Ectodermal cell (in vitro differentiated cells): ENCODE measurements at regions not wholly inside any gene's neighbourhood (a gene's known extent, or its start where the extent isn't known, plus 50 kb on each side); places are given as distances from the start of the nearest gene placed in this dataset.
"Not testable (repeated sequence)": the region's sequence is repeated elsewhere in the genome, so short reads cannot be mapped to it uniquely, and the experiment has no call there.

ENCODE experiments used
- H3K27ac ChIP-seq: 2 replicates; pipeline ENCODE4 v1.7.0; 2013; ENCODE audit warnings: mild to moderate bottlenecking, low read depth, low read length; ENCODE audit not compliant: insufficient read depth, poor library complexity, severe bottlenecking
- H3K27me3 ChIP-seq: 2 replicates; pipeline ENCODE4 v1.7.0; 2013; ENCODE audit warnings: mild to moderate bottlenecking, low read length; ENCODE audit not compliant: insufficient read depth, control insufficient read depth, poor library complexity, severe bottlenecking
- H3K36me3 ChIP-seq: one replicate; pipeline ENCODE4 v1.7.0; 2013; ENCODE audit warnings: low read length; ENCODE audit not compliant: control insufficient read depth, insufficient read depth
- H3K4me1 ChIP-seq: one replicate; pipeline ENCODE4 v1.7.0; 2013; ENCODE audit warnings: low read length; ENCODE audit not compliant: control insufficient read depth, insufficient read depth
- H3K4me3 ChIP-seq: 2 replicates; pipeline ENCODE4 v1.7.0; 2013; ENCODE audit warnings: low read depth, low read length, control low read depth; ENCODE audit not compliant: insufficient read depth
- H3K9me3 ChIP-seq: 2 replicates; pipeline ENCODE4 v1.7.0; 2013; ENCODE audit warnings: mild to moderate bottlenecking, low read length, moderate library complexity; ENCODE audit not compliant: control insufficient read depth
- WGBS, 2 experiments: methylation state at CpG; one replicate each; pipeline ENCODE4 v1.1.7; 2013; ENCODE audit warnings: missing lambda C conversion rate in 2 of 2; 5-methylcytosine and 5-hydroxymethylcytosine counted together

DNA sequence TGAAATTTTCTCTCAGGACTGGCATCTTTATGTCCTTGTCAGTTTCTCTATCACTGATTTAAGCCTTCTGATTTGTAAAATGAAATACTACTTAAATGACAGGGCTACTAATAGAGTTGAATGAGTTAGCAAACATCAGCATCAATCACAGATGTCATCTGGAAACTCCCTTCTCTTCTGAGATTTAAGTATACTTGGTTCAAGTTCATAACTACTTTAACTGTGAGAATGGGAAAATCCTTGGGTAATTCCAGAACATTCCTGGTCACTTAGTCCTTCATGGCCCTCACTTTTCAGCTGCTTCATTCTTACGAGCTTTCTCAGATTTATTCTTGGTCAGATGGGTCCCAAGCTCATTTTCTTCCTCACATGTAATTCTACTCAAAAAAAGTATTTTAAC, 1655.3 kb upstream of the FLRT2 start:
- Histone ChIP-seq H3K9me3 (no peaks in the 10 kb centered on the region), H3K36me3 (no peaks in the 10 kb centered on the region), H3K27ac (no peak overlapping the region), H3K4me1 (no peaks in the 10 kb centered on the region), H3K27me3 (no peaks in the 10 kb centered on the region), H3K4me3 (no peak overlapping the region)
- WGBS, 2 experiments: 94 to 100% methylated on average over 1 of the region's 1 CpG

DNA sequence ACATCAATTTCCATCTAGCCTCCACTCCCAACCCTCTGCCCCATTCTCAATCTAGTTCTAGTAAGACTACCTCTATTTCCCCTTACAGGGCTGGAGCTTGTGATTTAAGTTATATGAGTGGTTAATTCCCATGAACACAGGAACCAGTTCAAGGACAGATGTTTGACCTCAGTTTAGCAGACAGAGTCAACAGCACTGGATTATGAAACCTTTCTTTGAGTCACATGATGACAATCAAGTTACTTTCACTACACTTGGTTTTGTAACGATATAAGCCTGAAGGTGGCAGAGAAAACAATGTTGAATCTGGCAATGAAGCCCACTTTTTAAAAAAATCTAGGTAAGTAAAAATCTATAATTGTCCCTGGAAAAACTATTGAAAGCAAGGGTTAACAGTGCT, 1646.2 kb upstream of the FLRT2 start:
- H3K27me3 ChIP-seq: no peaks in the 10 kb centered on the region
- no peak overlapping the region for H3K27ac ChIP-seq
- no peaks in the 10 kb centered on the region for H3K36me3 ChIP-seq
- no peak overlapping the region for H3K4me3 ChIP-seq
- 100% methylated on average over 1 of the region's 1 CpG for WGBS, 2 experiments
- no peaks in the 10 kb centered on the region for H3K4me1 ChIP-seq
- no peaks in the 10 kb centered on the region for H3K9me3 ChIP-seq

DNA sequence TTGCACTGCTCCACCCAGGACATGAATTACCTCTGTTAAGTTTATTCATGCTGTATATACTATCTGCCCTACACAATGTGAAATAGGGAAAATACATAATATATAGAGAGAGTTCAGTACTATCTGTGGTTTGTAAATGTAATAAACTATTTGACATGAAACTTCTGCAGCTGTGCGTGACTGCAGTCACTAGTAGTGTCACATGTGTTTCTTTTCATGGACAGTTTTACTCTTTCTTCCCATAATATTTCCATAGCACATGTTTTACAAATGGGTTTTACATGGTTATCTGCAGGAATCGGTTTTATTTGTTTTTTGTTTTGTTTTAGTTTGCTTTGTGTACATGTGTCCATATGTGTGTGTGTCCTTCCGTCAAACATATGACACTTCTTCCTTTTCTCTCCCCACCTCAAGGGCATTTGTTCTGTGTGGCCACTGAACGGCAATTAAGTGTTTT, 1644.1 kb upstream of the FLRT2 start:
- H3K27me3 ChIP-seq: no peaks in the 10 kb centered on the region
- H3K4me3 ChIP-seq: no peak overlapping the region
- H3K9me3 ChIP-seq: no peaks in the 10 kb centered on the region
- no peak overlapping the region for H3K27ac ChIP-seq
- 79 to 94% methylated on average over 2 to 3 of the region's 4 CpGs for WGBS, 2 experiments
- H3K4me1 ChIP-seq: no peaks in the 10 kb centered on the region
- H3K36me3 ChIP-seq: no peaks in the 10 kb centered on the region

DNA sequence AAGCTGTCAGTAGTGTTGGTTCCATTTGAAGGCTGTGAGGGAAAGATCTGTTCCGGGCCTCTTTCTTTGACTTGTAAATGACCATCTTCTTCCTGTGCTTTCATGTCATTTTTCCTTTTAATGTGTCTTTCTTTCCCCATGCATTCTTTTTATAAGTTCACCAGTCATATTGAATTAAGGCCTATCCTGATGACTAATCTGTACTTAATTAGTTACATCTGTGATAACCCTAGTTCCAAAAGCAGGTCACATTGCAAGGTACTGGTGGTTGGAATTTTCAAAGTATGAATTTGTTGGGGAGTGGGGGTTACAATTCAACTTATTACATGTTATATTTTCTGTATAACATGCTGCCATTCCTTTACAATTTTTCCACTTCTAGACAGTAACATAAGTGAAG, 1642.1 kb upstream of the FLRT2 start:
- Histone ChIP-seq H3K36me3 (no peaks in the 10 kb centered on the region), H3K9me3 (no peaks in the 10 kb centered on the region), H3K27me3 (no peaks in the 10 kb centered on the region), H3K4me3 (no peak overlapping the region), H3K4me1 (no peaks in the 10 kb centered on the region), H3K27ac (no peak overlapping the region)
- 72 to 100% methylated on average over 1 of the region's 1 CpG for WGBS, 2 experiments

DNA sequence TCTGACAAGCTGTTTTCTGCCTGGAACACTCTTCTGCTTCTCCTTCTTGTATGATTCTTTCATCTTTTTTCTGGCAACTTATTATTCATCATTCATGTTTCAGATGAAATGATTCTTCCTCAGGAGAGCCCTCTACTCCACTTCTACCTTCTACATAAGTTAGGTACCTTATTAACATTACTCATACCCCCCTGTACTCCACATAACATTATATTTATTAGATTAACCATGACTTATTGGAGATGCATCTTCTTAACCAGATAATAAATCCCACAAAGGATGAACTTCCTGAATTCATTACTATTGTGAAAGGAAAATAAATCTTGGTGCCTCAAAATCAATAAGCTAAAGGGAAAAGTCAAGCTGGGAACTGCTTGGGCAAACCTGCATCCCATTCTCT, 1636.5 kb upstream of the FLRT2 start:
- no peak overlapping the region for H3K27ac ChIP-seq
- no peaks in the 10 kb centered on the region for H3K4me1 ChIP-seq
- H3K27me3 ChIP-seq: no peaks in the 10 kb centered on the region
- no peaks in the 10 kb centered on the region for H3K9me3 ChIP-seq
- H3K36me3 ChIP-seq: no peaks in the 10 kb centered on the region
- no peak overlapping the region for H3K4me3 ChIP-seq

DNA sequence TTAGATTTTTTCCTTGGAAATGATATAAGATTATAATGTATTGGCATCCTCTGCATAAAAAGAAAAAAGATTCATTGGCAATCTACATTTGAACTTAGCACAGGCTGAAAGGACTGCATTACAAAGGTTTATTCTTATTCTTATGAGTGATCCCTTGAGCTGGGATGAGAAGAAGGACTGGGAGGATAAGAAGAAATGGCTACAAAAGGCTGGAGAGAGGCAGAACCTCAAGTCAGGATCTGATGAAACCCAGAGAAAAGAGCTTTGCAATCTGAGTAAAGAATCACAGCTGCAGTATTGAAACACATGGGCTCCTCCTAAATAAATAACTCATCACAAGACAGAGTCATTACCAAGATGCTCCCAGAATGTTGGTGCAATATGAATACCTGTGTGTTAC, 1635.4 kb upstream of the FLRT2 start:
- no peak overlapping the region for H3K27ac ChIP-seq

DNA sequence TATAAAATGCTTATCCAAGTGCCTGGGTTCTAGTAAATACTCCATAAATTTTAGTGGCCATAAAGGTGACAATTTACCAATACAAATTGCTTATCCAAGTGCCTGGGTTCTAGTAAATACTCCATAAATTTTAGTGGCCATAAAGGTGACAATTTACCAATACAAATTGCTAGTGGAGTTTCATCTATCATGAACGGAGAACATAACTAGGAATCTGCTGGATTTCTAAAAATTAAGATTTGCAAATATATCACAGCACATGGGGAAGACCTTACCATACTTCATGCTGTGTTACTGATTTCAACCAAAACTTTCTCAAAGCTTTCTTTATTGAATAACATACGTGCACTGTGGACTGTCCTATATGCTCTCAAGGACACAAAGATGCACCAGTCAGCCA, 1631.4 kb upstream of the FLRT2 start:
- H3K36me3 ChIP-seq, H3K27me3 ChIP-seq, H3K9me3 ChIP-seq, H3K4me3 ChIP-seq, H3K4me1 ChIP-seq, H3K27ac ChIP-seq: not testable (repeated sequence)
- WGBS, 2 experiments: 45 to 50% methylated on average over 2 of the region's 2 CpGs

More for the DNA sequence above, 1635.4 kb upstream of the FLRT2 start:
- Histone ChIP-seq H3K27me3 (no peaks in the 10 kb centered on the region), H3K9me3 (no peaks in the 10 kb centered on the region), H3K4me3 (no peak overlapping the region), H3K4me1 (no peaks in the 10 kb centered on the region), H3K36me3 (no peaks in the 10 kb centered on the region)

DNA sequence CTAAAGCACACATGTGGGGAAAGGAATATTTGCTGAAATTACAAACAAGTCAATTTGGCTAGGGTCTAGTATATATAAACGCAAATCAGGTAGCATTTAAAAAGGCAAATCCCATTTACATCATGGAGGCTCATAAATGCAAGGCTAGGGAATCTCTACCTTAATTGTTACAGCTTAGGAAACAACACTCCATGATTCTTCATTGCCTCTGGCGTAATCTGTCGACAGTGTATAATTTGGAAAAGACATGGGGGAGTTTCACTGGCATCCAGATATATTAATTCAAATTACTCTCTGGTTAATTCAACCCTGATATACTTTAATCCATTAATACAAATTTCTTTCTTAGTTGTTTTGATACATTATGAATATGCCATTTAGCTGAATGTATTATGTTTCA, 1630.2 kb upstream of the FLRT2 start:
- WGBS, 2 experiments: 100% methylated on average over 1 to 3 of the region's 3 CpGs

DNA sequence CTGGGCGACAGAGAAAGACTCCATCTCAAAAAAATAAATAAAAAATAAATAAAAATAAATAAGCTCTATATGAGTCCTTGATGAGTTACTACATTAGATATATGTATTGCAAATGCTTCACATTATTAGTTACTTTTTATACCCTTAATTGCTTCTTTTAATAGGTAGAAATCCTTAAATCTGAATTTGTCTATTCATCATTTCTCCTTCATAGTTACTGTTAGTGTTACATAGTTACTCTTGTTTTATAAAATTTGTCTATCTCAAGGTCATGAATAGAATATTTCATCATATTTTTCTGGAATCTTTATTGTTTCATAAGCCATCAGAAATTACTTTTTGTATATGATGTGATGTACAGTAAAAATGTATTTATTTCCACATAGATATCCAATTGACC, 1624.8 kb upstream of the FLRT2 start:
- no CpG with 5 or more reads among the region's 1 CpG for WGBS, 2 experiments
- Histone ChIP-seq H3K4me3 (no peak overlapping the region), H3K4me1 (no peaks in the 10 kb centered on the region), H3K36me3 (no peaks in the 10 kb centered on the region), H3K27ac (no peak overlapping the region), H3K9me3 (no peaks in the 10 kb centered on the region), H3K27me3 (no peaks in the 10 kb centered on the region)

More for the DNA sequence above, 1630.2 kb upstream of the FLRT2 start:
- Histone ChIP-seq H3K36me3 (no peaks in the 10 kb centered on the region), H3K4me3 (no peak overlapping the region), H3K9me3 (no peaks in the 10 kb centered on the region), H3K27me3 (no peaks in the 10 kb centered on the region), H3K4me1 (no peaks in the 10 kb centered on the region), H3K27ac (no peak overlapping the region)

DNA sequence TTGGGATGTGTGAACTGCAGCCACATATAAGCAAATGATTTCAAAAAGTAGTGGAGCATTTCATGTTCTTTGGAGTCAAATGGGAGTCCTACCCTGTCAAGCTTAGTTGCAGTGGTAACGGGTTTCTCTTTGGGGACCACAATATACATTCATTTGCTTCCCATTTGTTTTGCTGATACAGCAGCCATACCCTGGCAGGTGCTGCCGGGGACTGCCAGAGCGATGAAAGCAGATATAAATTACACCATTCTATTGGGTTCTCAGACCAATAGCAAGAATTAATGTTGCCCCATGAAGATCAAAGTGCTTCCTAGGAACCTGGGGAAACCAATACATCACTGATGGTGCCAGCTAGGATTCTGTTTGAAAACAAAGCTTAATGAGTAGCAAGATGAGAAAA, 1621.5 kb upstream of the FLRT2 start:
- Histone ChIP-seq H3K9me3 (no peaks in the 10 kb centered on the region), H3K27me3 (no peaks in the 10 kb centered on the region), H3K36me3 (no peaks in the 10 kb centered on the region), H3K27ac (no peak overlapping the region), H3K4me1 (no peaks in the 10 kb centered on the region), H3K4me3 (no peak overlapping the region)
- 88 to 97% methylated on average over 3 of the region's 3 CpGs for WGBS, 2 experiments

DNA sequence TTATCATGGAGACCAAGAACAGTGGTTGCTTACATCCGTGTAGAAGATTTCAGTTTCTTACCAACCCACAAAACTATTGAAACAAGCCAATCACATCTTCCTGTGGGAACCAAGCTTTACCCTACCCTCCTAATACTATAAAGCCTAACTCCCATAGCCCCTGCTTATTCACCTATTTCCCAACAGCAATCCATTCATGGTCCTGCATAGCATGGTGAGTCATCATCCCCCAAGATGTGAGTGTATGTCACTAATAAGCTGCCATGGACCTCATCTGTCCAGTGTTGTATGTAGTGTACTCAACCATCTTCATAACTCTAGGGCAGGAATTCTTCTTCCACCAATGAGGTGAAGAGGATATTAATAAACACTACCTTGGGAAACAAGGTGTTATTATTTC, 1620.4 kb upstream of the FLRT2 start:
- Histone ChIP-seq H3K27me3 (no peaks in the 10 kb centered on the region), H3K36me3 (no peaks in the 10 kb centered on the region), H3K9me3 (no peaks in the 10 kb centered on the region), H3K4me1 (no peaks in the 10 kb centered on the region), H3K27ac (no peak overlapping the region), H3K4me3 (no peak overlapping the region)
- WGBS, 2 experiments: 97 to 100% methylated on average over 1 of the region's 1 CpG
